ENCODE measurements at regions not wholly inside any gene's neighbourhood (a gene's known extent, or its start where the extent isn't known, plus 50 kb on each side); places are given as distances from the start of the nearest gene placed in this dataset.

DNA sequence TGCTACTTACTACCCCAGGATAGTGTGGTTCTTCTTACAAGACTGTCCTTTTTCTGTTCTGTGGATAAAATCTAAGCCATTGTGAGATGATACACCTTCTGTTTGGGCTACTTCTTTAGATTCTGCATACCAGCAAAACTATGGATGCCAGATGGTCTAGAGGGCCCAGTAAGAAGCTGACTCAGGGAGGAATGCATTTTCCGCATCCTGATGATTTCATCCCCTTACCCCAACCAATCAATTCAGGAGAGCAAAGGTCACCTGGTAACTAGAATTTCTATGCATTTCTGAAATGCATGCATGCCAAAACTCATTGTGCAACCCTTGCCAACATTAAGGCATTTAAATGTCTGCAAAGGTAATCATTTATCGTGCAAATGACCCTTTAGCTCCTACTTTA is 285.7 kb upstream of the ZP4 start:
- POLR2A ChIA-PET: no interaction called here
- peaks cover 6% of the 10 kb centered on the region for H3K9me3 Mint-ChIP-seq (ENCODE audit: low read depth)
- CTCF ChIA-PET: no interaction called here
- DNase-seq (no peak), ATAC-seq (no peak)
- H3K27me3 Mint-ChIP-seq: no peaks in the 10 kb centered on the region
- intact Hi-C loops (cut with DNase I, micrococcal nuclease): no loop called here
- H3K27ac Mint-ChIP-seq: no peak overlapping the region
- H3K36me3 Mint-ChIP-seq (ENCODE audit: low read depth): no peaks in the 10 kb centered on the region
- H3K4me3 Mint-ChIP-seq: no peak overlapping the region
- H3K4me1 Mint-ChIP-seq: no peaks in the 10 kb centered on the region

DNA sequence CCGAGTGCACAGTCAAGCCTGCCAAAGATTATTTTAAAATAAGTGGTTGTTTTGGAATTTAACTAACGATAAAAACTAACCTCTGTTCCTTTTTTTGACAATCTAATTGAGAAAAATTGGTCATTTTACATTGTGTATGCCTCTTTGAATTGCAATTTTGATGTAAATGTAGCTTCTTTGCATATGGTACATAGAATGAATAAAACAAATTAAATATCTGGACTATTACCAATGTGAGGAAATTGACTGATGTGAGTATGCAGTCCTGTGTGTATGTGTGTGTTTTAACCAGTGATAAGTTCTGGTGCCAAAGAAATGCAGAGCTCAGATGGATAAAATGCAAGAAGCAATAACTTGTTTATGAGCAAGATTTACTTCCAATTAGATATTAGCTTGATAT is 281.3 kb upstream of the ZP4 start:
- Mint-ChIP-seq H3K4me3 (no peak overlapping the region), H3K4me1 (no peaks in the 10 kb centered on the region), H3K27ac (no peak overlapping the region), H3K27me3 (no peaks in the 10 kb centered on the region), H3K36me3 (ENCODE audit: low read depth) (no peaks in the 10 kb centered on the region), H3K9me3 (ENCODE audit: low read depth) (peaks cover 6% of the 10 kb centered on the region)
- POLR2A ChIA-PET: no interaction called here
- CTCF ChIA-PET: interaction anchor here (0.5 kb wide), 1 partner anchor 102 kb away, joined by 3 read pairs; no protein-coding TSS in a partner anchor
- ATAC-seq: no peak
- intact Hi-C loops (cut with DNase I, micrococcal nuclease): no loop called here
- no peak for DNase-seq

DNA sequence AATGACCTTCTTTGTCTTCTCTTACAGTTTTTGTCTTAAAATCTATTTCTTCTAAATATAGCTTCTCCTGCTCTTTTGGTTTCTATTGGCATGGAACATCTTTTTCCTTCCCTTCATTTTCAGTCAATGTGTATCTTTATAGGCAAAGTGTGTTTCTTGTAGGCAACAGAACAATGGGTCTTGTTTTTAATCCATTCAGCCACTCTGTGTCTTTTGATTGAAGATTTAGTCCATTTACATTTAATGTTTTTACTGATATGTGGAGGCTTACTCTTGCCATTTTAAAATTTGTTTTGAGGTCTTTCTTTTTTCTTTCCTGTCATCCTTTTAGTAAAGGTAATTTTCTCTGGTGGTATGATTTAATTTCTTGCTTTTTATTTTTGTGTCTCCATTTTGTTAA is 271.2 kb upstream of the ZP4 start:
- no peaks in the 10 kb centered on the region for H3K27me3 Mint-ChIP-seq
- ChIA-PET CTCF (no interaction called here), POLR2A (no interaction called here)
- H3K36me3 Mint-ChIP-seq (ENCODE audit: low read depth): no peaks in the 10 kb centered on the region
- H3K9me3 Mint-ChIP-seq (ENCODE audit: low read depth): peaks cover 12% of the 10 kb centered on the region
- no peak overlapping the region for H3K27ac Mint-ChIP-seq
- DNase-seq (no peak), ATAC-seq (no peak)
- intact Hi-C loops (cut with DNase I, micrococcal nuclease): no loop called here
- H3K4me3 Mint-ChIP-seq: no peak overlapping the region
- H3K4me1 Mint-ChIP-seq: no peaks in the 10 kb centered on the region

DNA sequence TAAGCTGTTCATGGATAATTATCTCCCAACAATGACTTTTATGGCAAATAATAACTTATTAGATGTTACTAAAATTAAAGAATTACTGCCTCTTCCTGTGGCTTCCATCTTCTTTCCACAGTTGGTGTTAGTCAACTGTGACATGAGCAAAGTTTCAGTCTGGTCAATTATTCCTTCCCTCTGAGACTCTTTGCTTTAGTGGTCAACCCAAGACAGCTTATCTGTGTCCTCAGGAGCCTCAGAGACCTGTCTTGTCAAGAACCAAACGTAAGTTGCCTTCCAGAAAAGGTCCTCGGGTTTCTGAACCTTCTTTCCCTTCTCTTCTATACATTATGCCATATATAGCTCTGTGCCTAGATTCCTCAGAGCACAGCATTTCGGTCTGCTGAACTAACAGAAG is 263.2 kb upstream of the ZP4 start:
- Mint-ChIP-seq H3K36me3 (ENCODE audit: low read depth) (no peaks in the 10 kb centered on the region), H3K4me1 (no peaks in the 10 kb centered on the region), H3K9me3 (ENCODE audit: low read depth) (peaks cover 3% of the 10 kb centered on the region), H3K27me3 (no peaks in the 10 kb centered on the region), H3K4me3 (no peak overlapping the region), H3K27ac (no peak overlapping the region)
- intact Hi-C loops (cut with DNase I, micrococcal nuclease): no loop called here
- POLR2A ChIA-PET: no interaction called here
- no peak for ATAC-seq
- DNase-seq: no peak
- CTCF ChIA-PET: no interaction called here

DNA sequence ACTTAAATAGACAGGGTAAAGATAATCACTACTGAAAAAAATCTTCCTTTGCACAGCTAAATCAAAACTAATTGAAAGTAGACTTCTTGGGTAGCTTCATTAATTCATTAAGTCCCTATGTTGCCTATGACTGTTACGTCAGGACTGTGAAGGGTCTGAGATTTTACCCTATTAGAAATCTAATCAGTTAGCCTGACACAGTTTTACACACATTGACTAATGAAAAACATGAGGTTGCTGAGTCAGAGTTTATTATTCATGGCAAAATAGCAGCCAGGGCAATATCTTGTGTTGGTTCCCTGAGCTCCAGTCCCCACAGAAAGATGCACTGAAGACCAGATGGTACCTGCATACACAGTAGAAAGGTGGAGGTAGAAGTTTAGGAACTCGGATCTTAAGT is 262.5 kb upstream of the ZP4 start:
- H3K36me3 Mint-ChIP-seq (ENCODE audit: low read depth): no peaks in the 10 kb centered on the region
- no peak overlapping the region for H3K27ac Mint-ChIP-seq
- intact Hi-C loops (cut with DNase I, micrococcal nuclease): no loop called here
- H3K9me3 Mint-ChIP-seq (ENCODE audit: low read depth): peaks cover 1% of the 10 kb centered on the region
- no peaks in the 10 kb centered on the region for H3K4me1 Mint-ChIP-seq
- CTCF ChIA-PET: no interaction called here
- DNase-seq (no peak), ATAC-seq (no peak)
- H3K4me3 Mint-ChIP-seq: no peak overlapping the region
- POLR2A ChIA-PET: no interaction called here
- H3K27me3 Mint-ChIP-seq: no peaks in the 10 kb centered on the region

DNA sequence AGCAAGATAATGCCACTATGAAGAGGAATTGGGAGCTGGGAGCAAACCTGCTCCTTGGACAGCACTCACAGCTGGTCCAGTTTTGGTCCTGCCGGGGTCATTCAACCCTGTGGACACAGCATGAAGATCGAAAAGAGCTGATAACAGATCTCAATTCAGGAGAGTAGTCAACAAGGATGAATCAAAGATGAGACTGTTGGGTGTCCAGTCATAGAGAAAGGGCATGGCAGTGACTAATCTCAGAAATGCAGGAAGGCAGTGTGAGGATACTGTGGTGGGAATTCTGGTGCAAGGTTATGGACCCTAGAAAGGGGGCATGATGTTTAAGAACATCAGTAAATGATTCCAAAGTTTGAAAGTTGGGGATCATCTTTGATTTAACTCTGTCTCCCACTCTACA is 261.4 kb upstream of the ZP4 start:
- no peak for ATAC-seq
- Mint-ChIP-seq H3K9me3 (ENCODE audit: low read depth) (no peaks in the 10 kb centered on the region), H3K27ac (no peak overlapping the region), H3K4me1 (no peaks in the 10 kb centered on the region), H3K27me3 (no peaks in the 10 kb centered on the region), H3K36me3 (ENCODE audit: low read depth) (no peaks in the 10 kb centered on the region), H3K4me3 (no peak overlapping the region)
- ChIA-PET CTCF (no interaction called here), POLR2A (no interaction called here)
- DNase-seq: no peak
- intact Hi-C loops (cut with DNase I, micrococcal nuclease): no loop called here

DNA sequence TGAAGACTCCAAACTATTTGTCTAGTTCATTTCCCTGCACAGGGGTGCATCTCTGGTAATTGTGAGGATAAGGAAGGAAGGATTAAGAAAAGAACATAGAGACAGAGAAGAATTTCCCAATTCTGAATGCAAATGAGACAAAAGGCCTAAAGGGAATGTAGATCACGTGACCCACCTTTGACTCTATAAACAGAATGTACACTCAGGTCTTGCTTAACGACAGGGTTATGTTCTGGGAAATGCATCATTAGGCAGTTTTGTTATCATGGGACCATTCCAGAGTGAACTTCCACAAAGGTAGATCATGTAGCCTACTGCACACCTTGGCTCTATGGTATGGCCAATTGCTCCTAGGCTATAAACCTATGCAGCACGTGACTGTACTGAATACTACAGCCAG is 252.3 kb upstream of the ZP4 start:
- H3K27ac Mint-ChIP-seq: no peak overlapping the region
- DNase-seq (no peak), ATAC-seq (no peak)
- H3K4me1 Mint-ChIP-seq: no peaks in the 10 kb centered on the region
- no peaks in the 10 kb centered on the region for H3K9me3 Mint-ChIP-seq (ENCODE audit: low read depth)
- ChIA-PET POLR2A (no interaction called here), CTCF (no interaction called here)
- no peak overlapping the region for H3K4me3 Mint-ChIP-seq
- H3K27me3 Mint-ChIP-seq: no peaks in the 10 kb centered on the region
- no peaks in the 10 kb centered on the region for H3K36me3 Mint-ChIP-seq (ENCODE audit: low read depth)
- intact Hi-C loops (cut with DNase I, micrococcal nuclease): no loop called here

DNA sequence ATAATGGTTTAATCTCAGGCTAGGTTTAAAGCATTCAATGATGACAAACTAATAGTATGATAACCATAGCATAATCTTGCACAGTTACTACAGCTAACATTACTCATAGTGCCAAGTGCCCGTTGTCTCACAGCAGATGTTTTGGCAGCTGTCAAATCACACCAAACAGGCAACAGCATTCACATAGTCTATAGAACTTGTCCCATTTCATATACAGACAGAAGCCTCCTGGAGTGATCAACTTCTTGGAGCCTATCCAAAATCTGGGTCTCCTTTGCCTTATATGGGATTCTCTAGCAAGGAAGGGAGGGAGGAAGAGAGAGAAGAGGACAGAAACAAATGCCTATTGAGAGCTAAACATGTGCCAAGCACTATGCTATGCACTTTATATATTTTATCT is 250.6 kb upstream of the ZP4 start:
- Mint-ChIP-seq H3K27me3 (no peaks in the 10 kb centered on the region), H3K4me1 (no peaks in the 10 kb centered on the region), H3K27ac (no peak overlapping the region), H3K9me3 (ENCODE audit: low read depth) (no peaks in the 10 kb centered on the region), H3K4me3 (no peak overlapping the region), H3K36me3 (ENCODE audit: low read depth) (no peaks in the 10 kb centered on the region)
- no peak for ATAC-seq
- ChIA-PET CTCF (no interaction called here), POLR2A (no interaction called here)
- intact Hi-C loops (cut with DNase I, micrococcal nuclease): no loop called here
- DNase-seq: no peak

DNA sequence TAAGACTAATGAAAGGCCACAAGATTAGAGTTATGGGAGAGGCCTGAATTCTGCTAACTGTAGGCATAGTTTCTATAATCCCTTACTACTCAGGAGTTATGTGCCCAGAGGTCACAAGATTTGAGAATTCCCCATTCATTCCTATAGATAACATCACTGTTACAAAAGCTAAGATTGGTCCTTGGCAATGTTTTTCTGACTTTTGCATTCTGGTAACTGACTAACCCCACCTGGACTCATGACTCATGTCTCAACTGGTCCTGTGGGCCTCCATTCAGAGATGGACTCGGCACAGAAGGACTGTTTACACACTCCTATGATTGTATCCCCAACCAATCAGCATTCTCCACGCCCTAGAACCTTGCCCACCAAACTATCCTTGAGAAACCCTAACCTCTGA is 249.0 kb upstream of the ZP4 start:
- Mint-ChIP-seq H3K27ac (no peak overlapping the region), H3K9me3 (ENCODE audit: low read depth) (no peaks in the 10 kb centered on the region), H3K27me3 (no peaks in the 10 kb centered on the region), H3K4me1 (no peaks in the 10 kb centered on the region), H3K4me3 (no peak overlapping the region), H3K36me3 (ENCODE audit: low read depth) (no peaks in the 10 kb centered on the region)
- ChIA-PET POLR2A (no interaction called here), CTCF (no interaction called here)
- ATAC-seq (no peak), DNase-seq (no peak)
- intact Hi-C loops (cut with DNase I, micrococcal nuclease): no loop called here

DNA sequence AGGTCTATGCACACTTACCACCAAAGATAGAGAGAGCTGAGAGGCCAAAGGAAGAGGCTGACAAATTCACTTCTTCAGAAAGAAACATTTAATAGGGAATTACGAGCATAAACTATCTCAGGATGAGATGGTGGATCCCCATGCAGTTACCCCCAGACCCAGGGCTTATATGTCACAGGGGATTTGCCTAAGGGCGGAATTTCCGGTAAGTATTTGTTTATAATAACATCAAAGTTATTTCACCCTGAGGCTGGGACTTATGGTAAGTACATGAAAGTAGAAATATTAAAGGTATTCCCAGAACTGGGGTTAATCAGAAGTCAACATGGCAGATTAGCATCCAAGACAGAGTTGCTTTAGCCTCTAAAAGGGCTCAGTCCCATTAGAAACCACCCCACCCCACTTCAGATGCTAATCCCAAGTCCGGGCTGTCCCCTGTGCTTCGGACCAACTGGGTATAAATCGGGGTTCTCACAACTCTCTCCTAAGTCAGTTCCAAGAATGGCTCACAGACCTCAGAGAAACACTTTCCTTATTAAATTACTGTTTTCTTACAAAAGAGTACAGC is 247.4 kb upstream of the ZP4 start:
- Mint-ChIP-seq H3K36me3 (ENCODE audit: low read depth) (no peaks in the 10 kb centered on the region), H3K9me3 (ENCODE audit: low read depth) (no peaks in the 10 kb centered on the region), H3K27ac (no peak overlapping the region), H3K27me3 (no peaks in the 10 kb centered on the region), H3K4me3 (no peak overlapping the region), H3K4me1 (no peaks in the 10 kb centered on the region)
- ATAC-seq: no peak
- CTCF ChIA-PET: no interaction called here
- DNase-seq: no peak
- POLR2A ChIA-PET: no interaction called here
- intact Hi-C loops (cut with DNase I, micrococcal nuclease): no loop called here

DNA sequence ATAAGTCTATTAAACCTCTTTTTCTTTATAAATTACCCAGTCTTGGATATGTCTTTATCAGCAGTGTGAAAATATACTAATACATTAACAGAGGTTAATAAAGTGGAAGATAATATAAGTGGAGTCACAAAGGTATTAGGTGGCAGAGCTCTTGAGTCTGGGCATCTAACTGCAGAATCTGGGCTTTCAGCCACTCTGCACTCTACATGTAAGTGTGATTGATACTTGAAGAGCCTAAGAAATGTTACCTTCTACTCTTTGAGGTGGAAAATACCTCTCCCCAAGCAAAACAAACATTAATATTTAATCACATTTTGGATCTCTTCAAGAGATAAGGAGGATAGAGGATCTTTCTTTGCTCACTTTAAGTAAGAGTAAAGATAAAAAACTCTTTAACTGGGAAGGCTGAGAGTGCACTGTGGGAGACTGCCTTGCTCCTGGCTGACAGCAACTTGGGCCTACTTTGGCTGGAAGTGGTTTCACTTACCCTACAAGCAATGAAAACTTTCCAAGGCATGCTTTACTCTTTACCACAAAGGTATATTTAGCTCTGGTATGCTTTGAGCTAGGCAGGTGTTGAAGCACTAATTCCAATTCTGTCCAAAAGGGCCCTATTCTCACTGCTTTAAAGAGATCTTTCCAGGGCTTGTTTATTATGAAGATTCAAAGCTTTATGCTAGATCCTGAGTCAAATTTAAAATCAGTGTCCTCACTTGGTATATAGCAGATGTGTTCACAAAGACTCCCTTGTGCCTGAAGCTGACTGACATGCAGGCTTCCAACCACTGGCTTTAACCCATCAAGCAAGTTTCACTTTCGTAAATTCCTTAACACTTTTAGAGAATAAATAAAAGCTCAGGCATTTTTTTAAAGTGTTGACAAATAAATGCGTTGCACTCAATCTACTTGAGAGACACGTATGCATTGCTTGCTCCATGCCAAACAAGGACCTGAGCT is 245.3 kb upstream of the ZP4 start:
- Mint-ChIP-seq H3K4me1 (no peaks in the 10 kb centered on the region), H3K27me3 (no peaks in the 10 kb centered on the region), H3K27ac (no peak overlapping the region), H3K36me3 (ENCODE audit: low read depth) (no peaks in the 10 kb centered on the region), H3K9me3 (ENCODE audit: low read depth) (peaks cover 1% of the 10 kb centered on the region), H3K4me3 (no peak overlapping the region)
- ATAC-seq (no peak), DNase-seq (no peak)
- POLR2A ChIA-PET: no interaction called here
- intact Hi-C loops (cut with DNase I, micrococcal nuclease): no loop called here
- CTCF ChIA-PET: no interaction called here

DNA sequence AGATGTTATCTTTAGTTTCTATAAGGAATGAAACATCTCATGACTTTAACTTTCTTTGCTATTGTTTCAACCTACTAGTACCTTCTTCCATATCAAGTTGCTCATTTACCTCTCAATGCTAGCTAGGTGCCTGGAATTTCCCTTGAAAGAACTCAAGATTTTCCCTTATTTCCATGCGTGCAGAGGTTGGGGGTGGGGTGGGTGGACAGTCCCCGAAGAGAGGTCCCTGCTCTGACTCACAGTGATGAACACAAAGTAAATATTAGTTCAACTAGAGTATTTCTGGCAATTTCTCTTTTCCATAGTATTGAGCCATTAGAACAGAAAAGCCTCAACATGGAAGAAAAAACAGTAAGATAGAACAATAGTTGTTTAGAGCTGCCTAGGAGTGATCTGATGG is 239.0 kb upstream of the ZP4 start:
- CTCF ChIA-PET: no interaction called here
- Mint-ChIP-seq H3K27me3 (no peaks in the 10 kb centered on the region), H3K36me3 (ENCODE audit: low read depth) (no peaks in the 10 kb centered on the region), H3K4me1 (no peaks in the 10 kb centered on the region), H3K4me3 (no peak overlapping the region), H3K9me3 (ENCODE audit: low read depth) (peaks cover 6% of the 10 kb centered on the region), H3K27ac (no peak overlapping the region)
- POLR2A ChIA-PET: no interaction called here
- intact Hi-C loops (cut with DNase I, micrococcal nuclease): no loop called here
- DNase-seq (no peak), ATAC-seq (no peak)
